ENCODE measurements at regions not wholly inside any gene's neighbourhood (a gene's known extent, or its start where the extent isn't known, plus 50 kb on each side); places are given as distances from the start of the nearest gene placed in this dataset.

DNA sequence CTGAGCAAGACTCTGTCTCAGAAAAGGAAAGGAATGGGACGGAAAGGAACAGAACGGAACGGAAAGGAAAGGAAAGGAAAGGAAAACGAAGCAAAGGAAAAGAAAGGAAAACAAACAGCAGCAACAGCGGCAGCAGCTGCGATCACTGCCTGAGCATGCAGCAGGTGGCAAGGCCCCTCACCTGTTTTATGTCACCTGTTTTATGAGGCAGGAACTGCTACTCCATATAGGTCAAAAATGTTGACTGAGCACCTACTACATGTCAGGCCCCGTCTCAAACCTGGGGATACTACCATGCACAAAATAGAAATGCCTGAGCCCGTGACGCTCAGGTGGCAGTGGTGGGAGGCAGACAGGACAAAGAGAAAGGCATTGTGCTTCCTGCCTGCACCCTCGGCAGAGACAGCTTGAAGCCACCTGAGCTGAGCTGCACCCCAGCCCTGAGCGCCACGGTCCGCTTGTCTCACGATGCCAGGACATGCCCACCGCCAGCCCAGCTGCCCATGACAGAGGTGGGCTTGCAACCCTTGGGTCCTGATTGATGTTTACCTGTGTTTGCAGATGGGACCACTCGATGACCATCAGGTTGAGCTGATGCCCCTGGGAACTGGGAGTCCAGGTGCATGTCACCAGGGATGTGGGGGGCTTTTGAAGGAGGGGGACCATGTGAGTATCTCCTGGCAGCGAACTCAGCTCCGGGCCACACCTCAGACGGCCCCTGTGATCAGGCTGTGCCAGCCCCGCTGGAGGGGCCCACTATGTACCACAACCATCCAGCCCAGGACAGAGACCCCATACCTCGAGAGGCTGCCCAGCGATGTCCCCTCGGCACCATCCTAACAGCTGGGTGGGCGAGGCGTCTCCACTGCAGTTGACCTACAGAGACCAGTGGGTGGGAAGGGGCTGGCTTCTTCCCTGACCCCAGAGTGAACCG, 77.4 kb downstream of the RMI2 start:
- TF ChIP-seq, protein P1, sequence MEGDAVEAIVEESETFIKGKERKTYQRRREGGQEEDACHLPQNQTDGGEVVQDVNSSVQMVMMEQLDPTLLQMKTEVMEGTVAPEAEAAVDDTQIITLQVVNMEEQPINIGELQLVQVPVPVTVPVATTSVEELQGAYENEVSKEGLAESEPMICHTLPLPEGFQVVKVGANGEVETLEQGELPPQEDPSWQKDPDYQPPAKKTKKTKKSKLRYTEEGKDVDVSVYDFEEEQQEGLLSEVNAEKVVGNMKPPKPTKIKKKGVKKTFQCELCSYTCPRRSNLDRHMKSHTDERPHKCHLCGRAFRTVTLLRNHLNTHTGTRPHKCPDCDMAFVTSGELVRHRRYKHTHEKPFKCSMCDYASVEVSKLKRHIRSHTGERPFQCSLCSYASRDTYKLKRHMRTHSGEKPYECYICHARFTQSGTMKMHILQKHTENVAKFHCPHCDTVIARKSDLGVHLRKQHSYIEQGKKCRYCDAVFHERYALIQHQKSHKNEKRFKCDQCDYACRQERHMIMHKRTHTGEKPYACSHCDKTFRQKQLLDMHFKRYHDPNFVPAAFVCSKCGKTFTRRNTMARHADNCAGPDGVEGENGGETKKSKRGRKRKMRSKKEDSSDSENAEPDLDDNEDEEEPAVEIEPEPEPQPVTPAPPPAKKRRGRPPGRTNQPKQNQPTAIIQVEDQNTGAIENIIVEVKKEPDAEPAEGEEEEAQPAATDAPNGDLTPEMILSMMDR (conservative IDR thresholded peaks at IDR 0.05; ENCODE audit: low read length): no peak
- TF ChIP-seq EZH2phosphoT487 (IDR thresholded peaks at IDR 0.05; ENCODE audit: borderline replicate concordance, low read depth, low read length): no peak
